Activated CD8-positive, alpha-beta T cell treated with anti-CD3 and anti-CD28 coated beads, Interleukin-2, amount 10 ng/mL, durations not matched to agents 7 days and 5 days (primary cell): ENCODE measurements at regions not wholly inside any gene's neighbourhood (a gene's known extent, or its start where the extent isn't known, plus 50 kb on each side); places are given as distances from the start of the nearest gene placed in this dataset.

Experiments
- ATAC-seq: fragments of 150-1000 bp; cut with Tn5 transposase; one replicate; pipeline ENCODE4 v1.10.0; 2021; ENCODE audit warnings: moderate library complexity
- CTCF ChIA-PET: fragments of 350-600 bp; sonication (Branson Sonifier 250); formaldehyde crosslinking; loops from one replicate; lab custom pipeline; 2021; ENCODE audit warnings: antibody characterized with exemption; lab: Charles Lee
- POLR2A ChIA-PET: fragments of 350-600 bp; sonication (Branson Sonifier 250); formaldehyde crosslinking; loops from one replicate; lab custom pipeline; 2021; ENCODE audit warnings: antibody characterized with exemption; lab: Charles Lee
- DNase-seq: peaks from one replicate; pipeline ENCODE4 v3.0.0-alpha.2; 2020
- H3K27ac Mint-ChIP-seq: one replicate; pipeline ENCODE4 v1.8.0; 2021; ENCODE audit warnings: mild to moderate bottlenecking, mixed read lengths
- H3K27me3 Mint-ChIP-seq: one replicate; pipeline ENCODE4 v1.8.0; 2021; ENCODE audit warnings: low read depth, mixed read lengths
- H3K36me3 Mint-ChIP-seq: one replicate; pipeline ENCODE4 v1.8.0; 2021; ENCODE audit warnings: low read depth, mixed read lengths
- H3K4me1 Mint-ChIP-seq: one replicate; pipeline ENCODE4 v1.8.0; 2021; ENCODE audit warnings: low read depth, mixed read lengths
- H3K4me3 Mint-ChIP-seq: one replicate; pipeline ENCODE4 v1.8.0; 2021; ENCODE audit warnings: mild to moderate bottlenecking, mixed read lengths
- H3K9me3 Mint-ChIP-seq: one replicate; pipeline ENCODE4 v1.8.0; 2022; ENCODE audit warnings: mixed read lengths; ENCODE audit not compliant: insufficient read depth

DNA sequence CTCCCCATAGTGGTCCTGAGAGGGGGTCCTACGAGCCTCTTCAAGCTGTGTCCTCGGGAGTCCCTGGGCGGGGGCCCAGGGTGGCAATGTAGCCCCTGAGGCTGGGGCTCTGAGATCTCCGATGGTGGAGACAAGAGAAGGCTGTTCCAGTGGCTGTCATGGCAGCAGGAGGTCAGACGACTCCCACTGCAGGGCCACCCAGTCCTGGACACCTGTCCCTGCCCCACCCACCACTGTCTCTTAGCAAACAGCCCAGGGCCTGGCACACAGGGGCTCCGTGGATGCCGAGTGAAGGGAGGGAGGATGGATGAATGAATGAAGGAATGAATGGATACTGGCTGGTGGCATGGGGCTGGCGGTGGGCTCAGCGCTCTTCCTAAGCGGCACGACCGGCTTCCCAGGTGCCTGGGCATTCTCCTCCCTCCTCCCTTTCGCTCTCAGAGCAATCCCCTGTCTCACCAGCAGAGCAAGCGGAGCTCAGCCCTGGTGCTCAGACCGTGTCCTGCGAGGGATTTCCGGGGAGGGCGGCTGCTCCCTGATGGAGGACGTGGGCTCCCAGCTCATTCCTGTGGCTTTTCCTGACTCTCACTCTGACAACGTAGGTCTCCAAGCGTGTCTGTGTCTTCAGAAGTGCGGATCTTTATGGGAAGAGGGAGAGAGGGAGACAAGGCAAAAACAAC lies 1272.6 kb downstream of the BRD1 start:
- POLR2A ChIA-PET = no interaction called here
- DNase-seq = no peak

GRCh38 chr22:48553694-48554308 lies 1273.9 kb downstream of the BRD1 start:
- CTCF ChIA-PET = no interaction called here
- ATAC-seq = no peak
- no peak overlapping the region for H3K27ac Mint-ChIP-seq
- POLR2A ChIA-PET = no interaction called here
- no peak for DNase-seq
- no peak overlapping the region for H3K4me3 Mint-ChIP-seq
- H3K4me1 Mint-ChIP-seq = no peaks in the 10 kb centered on the region
- H3K27me3 Mint-ChIP-seq = no peaks in the 10 kb centered on the region
- no peaks in the 10 kb centered on the region for H3K9me3 Mint-ChIP-seq
- H3K36me3 Mint-ChIP-seq = no peaks in the 10 kb centered on the region

More for the DNA sequence above, 1272.6 kb downstream of the BRD1 start:
- H3K4me1 Mint-ChIP-seq = no peaks in the 10 kb centered on the region
- CTCF ChIA-PET = no interaction called here
- H3K36me3 Mint-ChIP-seq = no peaks in the 10 kb centered on the region
- no peak overlapping the region for H3K4me3 Mint-ChIP-seq
- H3K27ac Mint-ChIP-seq = no peak overlapping the region
- no peak for ATAC-seq
- H3K27me3 Mint-ChIP-seq = no peaks in the 10 kb centered on the region
- no peaks in the 10 kb centered on the region for H3K9me3 Mint-ChIP-seq

DNA sequence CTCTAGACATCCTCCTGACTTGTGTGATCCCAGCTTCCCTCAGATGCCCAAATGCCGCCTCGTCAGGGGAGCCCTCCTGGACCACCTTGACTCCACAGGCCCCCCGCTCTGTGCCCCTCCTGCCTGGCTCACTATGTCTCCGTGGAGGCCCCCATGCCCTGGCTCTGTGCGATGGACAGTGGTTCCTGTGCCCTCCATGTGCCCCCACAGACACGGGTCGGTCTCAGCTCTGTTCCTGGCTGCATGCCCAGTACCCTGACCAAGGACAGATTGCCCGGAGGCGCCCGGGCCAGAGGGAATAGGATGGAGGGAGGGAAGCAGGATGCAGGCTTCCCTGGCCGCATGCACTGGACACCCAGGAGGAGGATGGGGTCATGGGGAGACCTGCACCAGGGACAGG lies 1274.6 kb downstream of the BRD1 start:
- no peak overlapping the region for H3K27ac Mint-ChIP-seq
- H3K36me3 Mint-ChIP-seq = no peaks in the 10 kb centered on the region
- CTCF ChIA-PET = no interaction called here
- no peak overlapping the region for H3K4me3 Mint-ChIP-seq
- no peaks in the 10 kb centered on the region for H3K27me3 Mint-ChIP-seq
- no peaks in the 10 kb centered on the region for H3K4me1 Mint-ChIP-seq
- H3K9me3 Mint-ChIP-seq = no peaks in the 10 kb centered on the region
- ATAC-seq = no peak
- DNase-seq = no peak
- POLR2A ChIA-PET = no interaction called here

DNA sequence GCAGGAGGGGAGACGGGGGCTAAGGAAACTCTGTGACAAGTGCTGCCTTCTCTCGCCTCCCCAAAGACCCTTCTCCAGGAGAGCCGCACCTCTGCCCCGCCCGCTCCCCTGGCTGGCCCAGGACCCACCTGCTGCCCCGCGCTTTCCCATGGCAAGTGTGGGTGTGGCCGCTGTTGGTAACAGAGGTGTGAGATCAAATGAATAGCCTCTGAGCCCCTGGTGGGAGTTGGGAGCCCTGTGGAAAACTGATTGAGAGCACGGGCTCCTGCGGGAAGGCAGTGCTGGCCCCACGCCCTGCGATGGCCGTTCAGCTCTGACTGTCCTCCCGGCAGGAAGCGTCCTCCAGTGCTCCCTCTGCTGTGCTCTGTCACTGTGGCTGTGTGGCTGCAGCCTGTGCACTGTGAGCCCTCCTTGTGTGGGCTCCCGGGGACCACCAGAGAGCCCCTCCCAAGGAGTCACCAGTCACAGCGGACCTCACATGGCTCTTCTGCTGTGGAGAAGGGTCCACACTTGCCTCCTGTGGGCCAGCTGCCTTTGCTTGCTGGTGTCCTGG lies 1275.9 kb downstream of the BRD1 start:
- H3K4me1 Mint-ChIP-seq = no peaks in the 10 kb centered on the region
- H3K27me3 Mint-ChIP-seq = no peaks in the 10 kb centered on the region
- no peaks in the 10 kb centered on the region for H3K9me3 Mint-ChIP-seq
- CTCF ChIA-PET = no interaction called here
- no peak overlapping the region for H3K27ac Mint-ChIP-seq
- H3K36me3 Mint-ChIP-seq = no peaks in the 10 kb centered on the region
- no peak overlapping the region for H3K4me3 Mint-ChIP-seq
- POLR2A ChIA-PET = no interaction called here
- DNase-seq (no peak), ATAC-seq (no peak)

DNA sequence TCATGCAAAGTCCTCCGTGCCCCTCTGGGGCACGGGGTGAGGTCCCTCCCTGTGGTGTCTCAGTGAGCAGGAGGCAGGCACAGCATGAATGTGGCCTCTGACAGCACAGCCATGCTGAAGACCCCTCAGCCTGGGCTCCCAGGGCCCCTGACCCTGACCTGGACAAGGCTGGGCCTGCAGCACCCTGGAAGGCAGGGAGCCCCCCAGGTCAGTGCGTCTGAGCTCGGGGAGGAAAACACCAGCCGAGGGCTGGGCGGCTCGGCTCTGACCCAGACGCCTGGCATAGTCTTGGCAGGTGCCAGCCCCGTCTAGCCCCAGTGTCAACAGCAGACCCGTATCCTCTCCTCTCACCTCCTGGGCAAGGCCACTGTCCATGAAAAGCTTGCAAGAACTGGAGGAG lies 1276.6 kb downstream of the BRD1 start:
- H3K27me3 Mint-ChIP-seq = no peaks in the 10 kb centered on the region
- no peak overlapping the region for H3K4me3 Mint-ChIP-seq
- ATAC-seq (no peak), DNase-seq (no peak)
- H3K9me3 Mint-ChIP-seq = no peaks in the 10 kb centered on the region
- no peaks in the 10 kb centered on the region for H3K36me3 Mint-ChIP-seq
- ChIA-PET CTCF (no interaction called here), POLR2A (no interaction called here)
- H3K4me1 Mint-ChIP-seq = no peaks in the 10 kb centered on the region
- no peak overlapping the region for H3K27ac Mint-ChIP-seq

- no peaks in the 10 kb centered on the region for H3K36me3 Mint-ChIP-seq
- no peak overlapping the region for H3K27ac Mint-ChIP-seq
- H3K4me3 Mint-ChIP-seq = no peak overlapping the region
- CTCF ChIA-PET = no interaction called here
- no peaks in the 10 kb centered on the region for H3K4me1 Mint-ChIP-seq
- POLR2A ChIA-PET = no interaction called here
- DNase-seq (no peak), ATAC-seq (no peak)
- no peaks in the 10 kb centered on the region for H3K27me3 Mint-ChIP-seq
- H3K9me3 Mint-ChIP-seq = no peaks in the 10 kb centered on the region
Measured at GRCh38 chr22:48548391-48548790, 1279.3 kb downstream of the BRD1 start.

DNA sequence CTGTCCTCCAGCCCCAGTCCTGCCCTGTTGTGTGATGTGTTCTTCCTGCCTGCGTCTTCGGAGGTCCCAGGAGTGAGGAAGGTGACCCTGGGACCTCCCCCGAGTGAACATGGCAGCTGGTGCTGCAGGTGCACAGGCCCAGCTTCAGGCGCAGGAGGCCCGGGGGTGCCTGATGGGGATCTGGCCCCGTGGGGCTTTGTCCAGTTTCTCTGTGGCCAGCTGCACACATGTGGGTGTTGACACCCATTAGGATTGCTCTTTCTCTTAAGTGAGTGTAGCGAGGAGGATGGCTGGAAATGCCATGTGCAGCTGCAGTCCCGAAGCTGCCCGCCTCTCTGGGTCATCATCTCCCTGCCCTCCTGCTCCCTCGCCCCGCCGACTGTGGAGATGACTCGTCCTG lies 1279.7 kb downstream of the BRD1 start:
- ATAC-seq = no peak
- H3K4me3 Mint-ChIP-seq = no peak overlapping the region
- ChIA-PET CTCF (no interaction called here), POLR2A (no interaction called here)
- no peak overlapping the region for H3K27ac Mint-ChIP-seq
- H3K4me1 Mint-ChIP-seq = no peaks in the 10 kb centered on the region
- DNase-seq = no peak
- H3K9me3 Mint-ChIP-seq = no peaks in the 10 kb centered on the region
- H3K36me3 Mint-ChIP-seq = no peaks in the 10 kb centered on the region
- H3K27me3 Mint-ChIP-seq = no peaks in the 10 kb centered on the region

GRCh38 chr22:48546653-48547424 lies 1280.8 kb downstream of the BRD1 start:
- no peak overlapping the region for H3K4me3 Mint-ChIP-seq
- ChIA-PET POLR2A (interaction anchor here (0.6 kb wide), 1 partner anchor 751 kb away, joined by 3 read pairs; no protein-coding TSS in a partner anchor), CTCF (no interaction called here)
- H3K27ac Mint-ChIP-seq = no peak overlapping the region
- ATAC-seq (no peak), DNase-seq (no peak)
- no peaks in the 10 kb centered on the region for H3K27me3 Mint-ChIP-seq
- H3K9me3 Mint-ChIP-seq = no peaks in the 10 kb centered on the region
- no peaks in the 10 kb centered on the region for H3K4me1 Mint-ChIP-seq
- H3K36me3 Mint-ChIP-seq = no peaks in the 10 kb centered on the region

DNA sequence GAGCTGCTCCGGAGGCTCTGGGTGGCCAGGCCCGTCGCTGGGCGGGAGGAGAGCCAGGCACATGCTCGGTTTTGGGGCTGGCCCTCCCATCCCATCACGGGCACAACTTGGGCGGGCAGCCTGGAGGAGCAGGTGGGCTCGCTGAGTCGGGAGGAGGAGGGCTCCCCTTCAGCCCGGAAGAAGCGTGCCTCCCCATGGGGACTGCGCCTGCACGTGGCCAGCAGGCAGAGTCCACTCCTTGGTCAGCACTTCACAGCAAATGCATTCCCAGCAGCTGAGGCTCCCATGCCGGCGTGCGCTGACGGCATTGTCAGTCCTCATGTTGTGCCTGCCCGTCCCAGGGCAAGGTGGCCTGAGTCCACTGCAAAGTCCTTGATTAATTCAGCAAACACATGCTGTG lies 1281.7 kb downstream of the BRD1 start:
- Mint-ChIP-seq H3K27ac (no peak overlapping the region), H3K36me3 (no peaks in the 10 kb centered on the region), H3K4me3 (no peak overlapping the region), H3K4me1 (no peaks in the 10 kb centered on the region), H3K27me3 (no peaks in the 10 kb centered on the region), H3K9me3 (no peaks in the 10 kb centered on the region)
- POLR2A ChIA-PET = no interaction called here
- CTCF ChIA-PET = no interaction called here
- no peak for DNase-seq
- no peak for ATAC-seq

DNA sequence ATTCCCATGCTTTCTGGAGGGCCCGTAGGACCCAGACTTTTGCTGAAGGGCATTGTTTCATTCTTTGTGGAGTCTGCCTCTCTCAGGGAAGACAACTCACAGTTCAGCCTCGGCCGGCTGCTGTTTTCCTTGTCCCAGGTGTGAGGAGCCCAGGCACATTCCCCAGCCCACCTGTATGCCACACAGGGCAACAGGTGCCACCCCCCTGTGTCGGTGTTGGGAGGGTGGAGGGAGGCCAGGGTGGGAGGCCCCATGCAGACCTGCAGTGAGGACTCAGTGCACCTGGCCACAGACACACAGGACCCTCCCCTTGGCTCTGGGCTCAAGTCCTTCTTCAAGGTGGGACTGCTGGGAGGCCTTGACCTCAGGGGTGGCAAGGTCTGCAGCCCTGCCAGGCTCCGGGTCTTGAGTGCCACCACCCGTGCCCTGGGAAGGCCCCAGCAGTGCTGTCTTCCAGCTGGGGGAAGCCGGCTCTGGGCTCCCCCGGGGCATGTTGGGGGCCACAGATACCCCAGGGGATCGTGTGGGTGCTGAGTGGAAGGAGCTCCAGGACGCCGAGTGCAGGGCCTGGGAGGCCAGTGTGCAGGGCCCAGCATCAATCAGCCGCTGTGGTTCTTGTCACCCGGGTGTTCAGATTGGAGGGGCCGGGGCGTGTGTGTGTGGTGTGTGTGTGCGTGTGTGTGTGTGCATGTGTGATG lies 1286.1 kb downstream of the BRD1 start:
- Mint-ChIP-seq H3K36me3 (no peaks in the 10 kb centered on the region), H3K4me1 (no peaks in the 10 kb centered on the region), H3K4me3 (no peak overlapping the region), H3K9me3 (no peaks in the 10 kb centered on the region), H3K27ac (no peak overlapping the region), H3K27me3 (no peaks in the 10 kb centered on the region)
- no peak for ATAC-seq
- DNase-seq = no peak
- ChIA-PET CTCF (no interaction called here), POLR2A (no interaction called here)

GRCh38 chr22:48539261-48539660 lies 1288.4 kb downstream of the BRD1 start:
- POLR2A ChIA-PET = no interaction called here
- ATAC-seq (no peak), DNase-seq (no peak)
- Mint-ChIP-seq H3K27ac (no peak overlapping the region), H3K4me1 (no peaks in the 10 kb centered on the region), H3K27me3 (no peaks in the 10 kb centered on the region), H3K4me3 (no peak overlapping the region), H3K9me3 (no peaks in the 10 kb centered on the region), H3K36me3 (no peaks in the 10 kb centered on the region)
- CTCF ChIA-PET = no interaction called here
